Stimulated activated CD8-positive, alpha-beta memory T cell treated with anti-CD3 and anti-CD28 coated beads, Interleukin-2, amount 100 ng/mL, for 1 hour (primary cell): ENCODE measurements at regions not wholly inside any gene's neighbourhood (a gene's known extent, or its start where the extent isn't known, plus 50 kb on each side); places are given as distances from the start of the nearest gene placed in this dataset.

Experiments used
- DNase-seq, 2 donors: peaks; one replicate each; pipeline ENCODE4 v3.0.0-alpha.2; 2020; ENCODE audit warnings: low read depth in 2 of 2

DNA sequence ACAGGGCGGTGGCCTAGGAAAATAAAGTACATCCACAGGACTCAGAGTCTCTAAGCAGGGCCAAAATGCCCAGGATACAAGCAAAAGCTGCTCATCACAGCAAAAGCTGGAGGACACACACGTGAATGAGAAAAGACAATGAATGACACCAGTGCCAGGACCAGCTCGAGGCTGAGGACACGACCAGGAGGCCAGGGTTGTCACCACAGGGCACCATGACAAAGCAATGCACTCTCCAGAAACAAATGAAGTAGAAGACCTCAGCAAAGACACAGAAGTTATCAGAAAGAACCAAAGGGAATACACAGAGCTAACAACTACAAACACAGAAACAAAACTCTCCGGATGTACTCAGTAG is 92.1 kb downstream of the FOXL3 start:
- no peak for DNase-seq

DNA sequence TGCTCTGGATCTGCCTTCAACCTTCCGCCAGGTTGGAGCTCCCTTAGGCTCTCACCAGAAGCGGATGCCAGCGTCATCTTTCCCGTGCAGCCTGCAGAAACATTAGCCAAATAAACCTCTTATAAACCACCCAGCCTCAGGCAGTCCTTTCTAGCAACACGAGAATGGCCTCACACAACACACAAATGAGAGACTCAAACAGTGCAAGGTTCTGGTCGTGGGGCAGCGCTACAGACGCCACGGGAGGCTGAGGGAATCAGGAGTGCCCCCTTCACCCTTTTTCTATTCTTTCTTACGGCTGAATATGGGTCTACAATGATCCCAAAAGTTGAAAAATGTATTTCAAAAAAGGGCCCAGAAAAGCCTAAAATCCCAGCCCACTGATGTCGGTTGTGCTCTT is 96.4 kb downstream of the FOXL3 start:
- DNase-seq, result no peak

DNA sequence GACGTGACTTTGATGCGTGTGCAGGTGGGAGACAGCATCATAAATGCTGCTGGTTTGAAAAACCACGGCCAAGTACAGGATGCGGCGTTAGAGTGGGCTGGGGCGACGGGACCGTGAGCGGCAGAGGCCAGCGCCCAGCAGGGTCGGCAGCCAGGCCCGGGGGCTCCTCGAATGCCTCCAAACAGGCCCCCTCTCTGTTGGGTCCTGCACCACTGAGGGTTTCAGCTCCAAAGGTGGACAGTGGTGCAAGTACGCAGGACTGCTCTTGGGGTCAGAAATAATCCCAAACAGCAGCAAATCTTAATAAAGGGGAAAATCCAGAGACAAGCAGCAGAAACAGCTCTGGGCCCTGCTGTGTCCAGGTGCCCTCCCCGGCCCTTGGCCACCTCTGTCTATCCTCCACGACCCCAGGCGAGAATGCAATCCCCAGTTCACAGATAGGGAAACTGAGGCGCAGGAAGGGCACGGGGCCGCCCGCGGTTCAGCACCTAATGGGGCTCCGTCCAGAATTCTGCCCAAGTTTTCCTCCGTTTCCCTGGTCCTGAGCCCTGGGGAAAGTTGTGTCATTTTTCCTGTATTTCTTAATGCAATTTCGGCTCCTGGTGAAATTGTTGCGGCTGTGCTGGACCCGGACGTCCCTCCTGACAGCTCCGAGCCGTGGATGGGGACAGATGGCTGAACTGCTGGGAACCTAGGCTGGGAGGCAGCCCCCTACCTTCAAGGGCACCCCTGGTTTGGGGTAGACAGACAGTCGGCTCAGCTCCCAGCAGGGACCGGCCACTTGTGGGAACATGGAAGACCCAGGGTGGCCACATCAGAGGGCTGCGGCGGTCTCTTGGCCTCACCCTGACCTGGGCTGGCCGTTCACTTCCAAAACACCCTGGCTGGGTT is 97.4 kb downstream of the FOXL3 start:
- DNase-seq, result no peak

DNA sequence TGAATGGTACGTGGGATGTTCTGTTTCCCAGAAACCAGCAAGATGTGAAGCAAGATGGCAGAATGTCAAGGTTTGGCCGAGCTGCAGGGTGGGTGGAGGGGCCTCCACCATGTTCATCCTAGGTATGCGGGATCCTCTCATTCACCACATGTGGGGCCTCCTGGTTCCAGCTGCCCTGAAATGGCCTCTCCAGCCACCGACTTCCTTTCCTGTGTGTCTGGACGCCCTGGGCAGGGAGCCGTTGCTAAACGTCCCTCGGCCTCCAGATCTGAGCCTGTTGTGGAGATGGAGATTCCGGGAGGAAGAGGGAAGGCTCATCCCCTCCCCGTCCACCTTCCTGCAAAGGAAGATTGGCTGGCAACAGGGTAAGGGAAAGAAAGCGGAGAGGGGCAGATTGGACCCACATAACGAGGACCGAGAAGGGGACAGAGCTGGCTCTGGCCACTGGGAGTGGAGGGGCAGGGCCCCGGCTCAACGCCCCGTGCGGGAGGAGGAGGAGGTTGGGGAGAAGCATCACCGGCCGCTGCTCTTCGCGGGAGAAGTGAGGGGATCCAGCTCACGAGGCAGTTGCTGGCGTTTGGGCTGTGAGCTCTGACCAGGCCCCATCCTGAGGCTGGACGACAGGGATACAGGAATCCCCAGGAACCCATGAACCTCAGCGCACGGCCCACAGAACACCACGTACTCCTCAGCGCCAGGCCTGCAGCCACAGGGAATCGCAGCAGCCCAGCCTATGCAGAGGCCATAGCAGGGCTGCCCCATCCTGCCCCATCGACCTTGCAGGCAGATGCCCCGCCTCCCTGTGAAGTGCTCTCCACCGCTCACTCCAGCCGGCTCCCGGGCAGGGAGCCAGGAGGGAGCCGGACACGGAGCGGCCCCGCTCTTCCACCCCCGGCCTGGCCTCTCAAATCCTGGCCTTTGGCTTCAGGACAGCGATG is 98.3 kb downstream of the FOXL3 start:
- DNase-seq, result no peak

DNA sequence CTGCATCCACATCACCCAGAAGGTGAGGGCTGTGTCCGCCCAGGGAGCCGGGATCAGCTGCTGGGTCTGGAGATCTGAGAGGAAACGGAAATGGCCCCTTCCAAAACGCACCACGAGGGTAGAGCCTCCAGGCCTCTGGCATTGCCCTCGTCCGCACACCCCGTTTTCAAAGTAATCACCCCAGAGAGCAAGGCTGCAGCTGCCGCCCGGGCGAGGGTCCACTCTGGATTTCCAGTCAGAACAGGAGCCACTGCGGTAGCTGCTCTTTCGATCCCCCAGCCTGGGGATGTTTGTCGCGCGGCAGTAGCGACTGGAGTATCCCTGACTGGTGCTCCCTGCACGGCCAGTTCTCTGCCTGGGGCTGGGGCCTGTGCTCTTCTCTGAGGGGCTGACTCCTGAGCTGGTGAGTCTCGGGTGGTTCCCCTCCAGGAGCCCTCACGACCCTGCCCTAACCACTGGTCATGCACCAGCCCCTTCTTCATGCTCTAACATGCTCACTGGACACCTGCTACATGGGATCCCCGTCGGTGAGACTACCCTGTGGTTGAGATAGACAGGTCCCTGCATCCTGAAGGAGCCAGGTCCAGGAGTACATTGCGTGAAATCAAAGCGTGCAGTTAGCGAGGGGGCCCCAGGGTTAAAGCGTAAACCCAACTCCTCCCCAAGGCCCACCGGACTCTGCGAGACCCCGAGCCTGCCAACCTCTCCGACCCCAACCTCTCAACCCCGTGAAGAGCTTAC is 99.2 kb downstream of the FOXL3 start:
- DNase-seq, result no peak

DNA sequence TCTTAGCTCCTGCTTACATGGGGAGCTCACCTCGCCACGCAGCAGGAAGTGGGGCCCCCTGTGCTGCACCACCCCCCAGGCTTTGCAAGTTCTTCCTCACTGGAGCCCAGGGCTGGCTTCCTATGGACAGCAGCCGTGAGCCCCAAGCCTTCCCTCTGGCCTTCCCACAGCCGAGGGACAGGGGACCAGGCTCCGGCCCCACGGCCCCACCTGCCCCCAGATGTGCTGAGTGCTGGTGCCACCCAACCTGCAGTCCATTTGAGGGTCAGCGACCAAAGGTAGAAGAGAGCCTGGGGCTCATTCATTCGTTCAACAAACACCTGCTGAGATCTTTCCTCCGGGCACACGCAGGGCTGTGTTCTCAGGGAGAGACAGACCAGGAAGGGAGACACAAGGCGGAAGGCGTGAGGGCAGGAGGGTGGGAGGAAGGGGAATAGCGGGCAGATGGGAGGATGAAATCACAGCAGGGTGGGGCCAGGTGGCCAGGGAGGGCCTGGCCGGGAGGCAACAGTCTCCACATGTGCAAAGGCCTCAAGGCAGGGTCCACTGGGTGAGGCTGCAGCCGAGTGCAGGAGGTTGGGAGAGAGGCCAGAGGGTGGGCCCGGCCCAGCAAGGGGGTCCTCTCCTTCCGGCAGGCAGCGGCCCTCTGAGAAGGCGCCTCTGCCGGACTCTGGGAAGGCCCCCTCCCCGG is 100.1 kb downstream of the FOXL3 start:
- no peak for DNase-seq

DNA sequence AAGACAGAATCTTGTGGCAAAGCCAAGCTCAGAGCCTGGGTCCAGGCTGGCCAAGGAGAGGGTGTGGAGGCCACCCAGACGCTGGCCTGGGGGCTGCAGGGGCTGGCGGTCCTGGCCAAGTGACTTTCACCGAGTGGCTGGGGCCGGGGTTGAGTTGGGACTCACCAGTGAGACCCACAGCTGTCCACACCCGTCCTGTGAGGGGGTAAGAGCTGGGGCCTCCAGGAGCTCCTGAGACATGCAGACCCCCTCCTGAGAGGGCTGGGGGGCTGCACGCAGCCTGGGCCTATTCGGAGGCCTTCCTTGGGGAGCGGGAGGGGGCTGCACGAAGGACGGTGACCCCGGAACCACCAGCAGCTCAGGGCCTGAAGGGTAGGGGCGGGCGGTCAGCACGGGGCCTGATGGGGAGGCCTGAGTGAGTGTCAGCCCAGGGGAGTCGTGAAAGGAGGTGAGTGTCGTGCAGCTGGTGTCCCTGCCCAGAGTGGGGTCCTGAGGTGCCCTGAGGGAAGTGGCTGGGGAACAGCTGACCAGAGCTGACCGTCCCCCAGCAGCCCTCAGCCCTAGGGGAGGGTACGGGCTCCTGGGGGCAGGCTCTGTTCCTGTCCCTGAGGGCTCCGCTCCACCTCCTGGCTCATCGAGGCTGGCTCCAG is 100.9 kb downstream of the FOXL3 start:
- no peak for DNase-seq

DNA sequence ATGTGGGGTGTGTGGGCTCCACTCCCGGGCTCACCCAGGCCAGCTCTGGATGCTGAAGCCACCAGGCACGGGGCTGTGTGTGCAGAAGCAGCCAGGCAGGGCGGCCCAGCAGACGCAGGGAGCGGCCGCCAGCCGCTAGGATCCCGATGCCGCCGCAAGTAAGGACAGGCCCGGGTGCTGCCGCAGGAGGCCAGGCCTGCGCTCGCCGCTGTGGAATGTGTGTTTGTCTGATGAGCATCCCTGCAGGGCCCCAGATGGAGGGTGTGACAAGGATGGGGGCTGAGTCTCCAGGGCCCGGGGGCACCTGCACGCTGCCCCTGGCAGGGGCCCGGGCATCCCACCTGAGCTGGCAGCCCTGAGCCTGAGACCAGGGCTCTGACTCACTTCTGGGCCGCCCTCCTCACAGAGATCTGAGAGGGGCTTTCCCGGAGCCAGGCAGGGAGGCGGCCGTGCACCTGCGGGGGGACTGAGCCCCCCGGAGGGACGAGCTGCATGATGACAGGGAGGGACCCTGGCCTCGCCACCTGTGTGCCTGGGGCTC is 101.5 kb downstream of the FOXL3 start:
- no peak for DNase-seq

DNA sequence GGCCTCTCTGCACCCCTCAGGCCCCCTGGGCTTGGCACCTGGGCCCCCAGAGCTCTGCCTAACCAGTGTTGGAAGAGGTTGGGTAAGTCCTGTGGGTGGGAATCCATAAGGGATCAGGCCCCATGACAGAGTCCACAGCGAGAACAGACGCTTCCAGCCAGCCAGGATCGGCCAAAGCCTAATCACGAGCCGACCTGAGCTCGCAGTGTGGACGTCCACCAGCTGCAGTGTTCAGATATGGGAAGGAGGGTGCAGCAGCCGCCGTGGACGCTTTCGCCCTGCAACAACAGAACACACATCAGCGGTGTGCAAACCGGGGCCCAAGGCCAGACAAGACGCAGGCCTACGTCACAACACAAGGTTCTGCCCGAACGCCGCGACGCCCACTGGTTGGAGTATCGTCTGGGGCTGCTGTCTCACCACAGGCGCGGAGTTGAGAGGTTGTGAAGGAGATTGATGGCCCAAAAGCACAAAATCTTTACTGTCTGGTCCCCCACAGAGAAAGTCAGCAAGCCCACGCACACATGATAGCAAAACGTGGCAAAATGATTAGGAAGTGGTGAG is 102.1 kb downstream of the FOXL3 start:
- DNase-seq, result no peak

DNA sequence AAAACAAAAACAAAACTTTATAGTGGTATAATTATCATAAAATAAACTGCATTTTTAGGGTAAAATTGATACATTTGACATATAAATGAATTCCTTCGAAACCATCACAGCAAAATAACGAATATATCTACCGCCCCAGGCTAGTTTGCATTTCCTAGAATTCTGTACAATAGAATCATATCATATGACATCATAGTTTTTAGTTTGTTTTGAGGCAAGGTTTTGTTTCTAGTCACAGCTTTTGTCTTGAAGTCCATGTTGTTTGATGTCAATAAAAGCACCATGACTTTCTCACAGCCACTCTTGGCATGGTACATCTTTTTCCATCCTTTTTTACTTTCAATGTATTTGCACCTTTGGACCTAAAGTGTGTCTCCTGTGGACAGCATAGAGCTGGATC is 102.9 kb downstream of the FOXL3 start:
- no peak for DNase-seq

DNA sequence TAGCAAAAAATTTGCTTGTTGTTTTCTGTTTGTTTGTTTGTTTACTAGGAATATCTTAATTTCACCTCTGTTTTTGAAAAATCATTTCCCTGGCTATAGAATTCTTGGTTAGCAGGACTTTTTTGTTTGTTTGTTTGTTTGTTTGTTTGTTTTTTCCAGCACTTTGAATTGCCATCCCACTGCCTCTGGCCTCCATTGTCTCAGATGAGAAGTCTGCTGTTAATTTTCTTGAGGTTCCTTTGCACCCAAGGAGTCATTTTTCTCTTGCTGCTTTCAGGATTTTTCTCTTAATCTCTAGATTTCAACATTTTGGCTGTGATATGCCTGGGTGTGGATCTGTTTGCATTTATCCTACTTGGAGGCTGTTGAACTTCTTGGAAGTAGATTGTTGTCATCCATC is 105.7 kb downstream of the FOXL3 start:
- no peak for DNase-seq

DNA sequence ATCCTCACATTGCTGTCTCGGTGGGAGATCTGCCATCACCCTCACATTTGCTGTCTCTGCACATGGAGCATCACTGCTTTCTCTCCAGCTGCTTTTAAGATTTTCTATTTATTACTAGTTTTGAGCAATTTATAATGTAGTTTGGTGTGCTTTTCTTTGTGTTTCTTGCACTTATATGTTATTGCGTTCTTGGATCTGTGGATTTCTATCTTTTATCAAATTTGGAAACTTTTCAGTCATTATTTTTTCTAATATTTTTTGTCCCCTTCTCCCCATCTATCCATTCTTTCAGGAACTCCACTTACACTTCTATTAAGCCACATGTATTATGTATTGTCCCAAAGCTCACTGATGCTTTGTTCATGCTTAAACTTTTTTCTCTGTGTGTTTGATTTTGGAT is 108.9 kb downstream of the FOXL3 start:
- no peak for DNase-seq

DNA sequence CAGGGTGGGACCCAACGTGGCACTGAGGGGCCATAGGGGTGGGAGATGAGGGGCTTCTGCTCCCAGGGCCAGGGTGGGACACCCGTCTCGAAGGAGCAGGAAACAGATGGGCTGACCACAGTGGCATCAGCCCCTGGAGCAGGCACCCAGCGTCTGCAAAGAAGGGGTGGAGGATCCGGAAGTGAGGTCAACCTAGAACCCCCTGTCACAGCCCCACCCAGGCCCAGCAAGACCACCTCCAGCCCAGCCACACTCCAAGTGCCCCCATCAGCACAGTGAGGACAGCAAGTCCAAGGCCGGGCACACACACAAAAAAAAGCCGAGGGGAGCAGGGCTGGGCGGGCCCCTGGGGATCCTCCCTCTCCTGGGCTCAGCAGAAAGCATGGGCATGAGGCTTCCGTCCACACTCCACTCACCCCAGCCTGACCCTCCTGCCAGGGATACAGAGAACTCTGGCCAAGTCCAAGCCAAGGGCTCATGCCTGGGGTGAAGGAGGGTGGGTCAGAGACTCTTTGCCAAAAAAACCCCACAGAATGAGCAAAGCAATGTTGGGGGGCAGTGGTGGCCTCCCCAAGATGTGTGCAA is 111.0 kb downstream of the FOXL3 start:
- DNase-seq, result no peak

DNA sequence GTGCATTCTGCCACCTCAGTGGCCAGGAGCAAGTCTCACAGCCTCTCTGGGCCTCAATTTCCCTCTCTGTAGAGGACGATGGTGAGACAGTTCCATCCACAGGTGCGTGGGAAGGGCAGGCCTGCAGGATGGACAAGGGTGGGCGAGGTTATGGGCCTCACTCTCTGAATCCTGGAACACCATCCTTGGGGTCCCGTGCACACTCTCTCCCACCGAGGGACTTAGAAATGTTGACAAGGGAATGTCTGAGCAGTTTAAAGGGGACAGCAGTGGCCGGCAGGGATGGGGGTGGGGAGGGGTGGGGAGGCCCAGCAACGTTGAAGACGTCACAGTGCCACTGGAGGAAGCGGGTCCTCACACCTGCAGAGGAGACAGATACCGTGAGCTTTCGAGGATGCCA is 111.5 kb downstream of the FOXL3 start:
- no peak for DNase-seq

DNA sequence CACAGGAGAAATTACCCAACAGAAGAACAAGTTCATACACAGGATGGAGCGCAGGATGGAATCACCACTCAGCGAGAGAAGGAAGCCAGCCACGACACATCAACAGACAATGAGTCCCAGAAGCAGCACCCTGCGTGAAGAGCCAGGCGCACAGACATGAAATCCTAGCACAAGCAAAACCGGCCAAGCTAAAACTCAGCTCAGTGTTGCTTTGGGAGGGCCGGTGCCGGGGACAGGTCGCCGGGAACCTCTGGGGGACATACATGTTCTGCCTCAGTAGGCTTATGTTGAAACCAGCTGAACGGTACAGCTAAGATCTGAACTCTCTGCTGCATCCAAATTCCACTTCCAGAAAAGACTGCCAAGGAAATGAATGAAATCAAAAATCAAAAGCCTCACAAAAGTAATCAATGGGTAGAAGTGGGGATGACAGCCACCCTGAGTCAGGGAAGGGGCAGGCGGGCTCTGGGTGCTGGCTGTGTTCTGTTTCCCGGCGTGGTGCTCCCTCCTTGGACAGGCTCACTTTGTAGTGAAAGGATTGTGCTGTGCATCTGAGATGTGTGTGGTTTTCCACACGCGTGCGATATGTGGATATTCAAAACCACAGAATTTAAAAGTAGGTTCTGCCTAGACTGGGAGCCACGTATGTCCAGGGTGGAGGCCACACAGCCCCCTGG is 114.7 kb downstream of the PDGFA start:
- DNase-seq, result no peak

DNA sequence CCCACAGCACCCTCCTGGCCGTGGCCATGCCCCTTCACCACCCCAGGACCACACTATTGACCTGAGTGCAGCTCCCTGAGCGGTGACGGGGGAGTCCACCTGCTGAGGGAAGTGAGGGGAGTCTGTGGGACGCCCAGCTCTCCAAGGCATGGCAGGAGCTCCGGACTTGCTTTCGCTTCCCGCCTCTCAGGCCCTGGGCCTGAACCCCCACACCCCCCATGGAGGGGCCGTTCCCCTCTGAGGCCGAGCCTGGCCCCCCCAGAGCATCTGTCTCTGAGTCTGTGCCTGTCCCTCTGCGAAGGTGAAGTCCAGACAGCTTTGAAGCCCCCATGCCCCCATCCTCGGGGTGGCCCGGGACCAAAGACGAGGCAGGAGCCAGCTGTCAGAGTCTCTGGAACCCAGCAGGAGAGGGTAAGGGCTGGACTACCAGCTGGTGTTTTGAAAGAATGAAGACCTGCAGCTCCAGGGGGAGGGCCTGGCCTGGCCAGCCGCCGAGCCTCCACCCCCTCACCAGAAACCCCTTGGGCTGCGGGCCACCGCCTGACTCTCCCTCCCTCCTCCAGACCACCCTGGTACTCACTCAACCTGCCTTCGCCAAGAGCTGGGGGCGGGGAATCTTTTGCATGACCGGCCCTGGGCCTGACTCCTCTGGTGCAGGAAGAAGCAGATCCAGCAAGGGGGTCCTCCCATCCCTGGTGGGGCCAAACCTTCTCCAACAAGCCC is 114.0 kb downstream of the PDGFA start:
- DNase-seq, result no peak

DNA sequence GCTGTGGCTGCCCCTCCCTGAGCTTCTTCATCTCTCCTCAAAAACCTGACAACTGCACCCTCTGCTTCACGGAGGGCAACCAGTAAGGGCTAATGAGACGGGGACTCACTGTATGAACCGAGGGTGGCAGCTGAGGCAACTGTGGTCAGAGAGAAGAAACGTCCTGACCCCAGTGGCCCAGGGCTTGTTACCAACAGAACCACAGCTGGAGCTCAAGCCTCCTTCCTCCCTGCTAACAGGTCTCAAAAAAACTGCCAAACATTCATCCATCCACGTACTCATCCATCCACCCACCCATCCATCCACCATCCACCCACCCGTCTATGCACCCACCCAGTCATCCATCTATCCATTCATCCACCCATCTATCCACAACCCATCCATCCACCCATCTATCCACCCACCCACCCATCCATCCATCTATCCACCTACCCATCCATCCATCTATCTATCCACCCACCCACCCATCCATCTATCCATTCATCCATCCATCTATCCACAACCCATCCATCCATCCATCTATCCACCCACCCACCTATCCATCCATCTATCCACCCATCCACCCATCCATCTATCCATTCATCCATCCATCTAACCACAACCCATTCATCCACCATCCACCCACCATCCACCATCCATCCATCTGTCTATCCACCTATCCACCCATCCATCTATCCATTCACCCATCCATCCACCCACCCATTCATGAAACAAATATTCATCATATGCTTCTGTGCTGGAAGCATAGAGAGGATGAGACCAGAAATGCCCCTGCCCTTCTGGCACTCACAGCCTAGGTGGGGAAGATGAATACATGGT is 111.7 kb downstream of the PDGFA start:
- no peak for DNase-seq

DNA sequence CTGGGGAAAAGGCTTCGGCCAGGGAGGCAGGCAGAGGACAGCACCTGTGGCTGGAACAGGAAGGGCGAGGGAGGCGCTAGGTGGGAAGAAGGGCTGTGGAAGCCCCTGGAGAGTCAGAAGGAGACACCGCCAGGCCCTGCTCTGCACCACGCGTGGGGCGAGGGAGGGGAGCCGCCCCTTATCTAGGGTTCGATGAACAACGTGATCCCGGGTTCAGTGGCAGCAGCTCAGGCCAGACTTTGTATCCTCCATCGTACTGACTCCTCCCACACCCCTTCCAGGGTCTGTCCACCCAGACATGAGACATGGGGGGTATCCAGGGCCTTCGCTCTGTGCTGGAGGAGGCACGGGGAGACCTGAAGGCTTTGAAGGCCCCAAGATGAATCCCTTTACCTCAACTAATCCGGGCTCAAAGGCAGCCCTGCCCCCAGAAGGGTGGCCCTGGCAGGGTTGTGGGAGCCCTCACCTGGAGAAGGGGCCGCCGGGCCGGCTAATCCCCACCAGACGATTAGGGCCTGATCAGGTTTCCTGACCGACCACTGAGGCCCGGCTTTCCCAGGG is 110.8 kb downstream of the PDGFA start:
- DNase-seq, result no peak
